Activated CD8-positive, alpha-beta T cell treated with anti-CD3 and anti-CD28 coated beads for 36 hours (primary cell): ENCODE measurements at regions not wholly inside any gene's neighbourhood (a gene's known extent, or its start where the extent isn't known, plus 50 kb on each side); places are given as distances from the start of the nearest gene placed in this dataset.
"Not testable (repeated sequence)": the region's sequence is repeated elsewhere in the genome, so short reads cannot be mapped to it uniquely, and the experiment has no call there.

Source experiments
- ATAC-seq: fragments of 200-7000 bp; cut with Tn5 transposase; one replicate; pipeline ENCODE4 v1.10.0; 2021; ENCODE audit warnings: mild to moderate bottlenecking, moderate library complexity
- CTCF ChIA-PET: fragments of 350-600 bp; sonication (Branson Sonifier 250); formaldehyde crosslinking; loops from one replicate; lab custom pipeline; 2021; ENCODE audit warnings: antibody characterized with exemption; lab: Charles Lee
- POLR2A ChIA-PET: fragments of 350-600 bp; sonication (Branson Sonifier 250); formaldehyde crosslinking; loops from one replicate; lab custom pipeline; 2021; ENCODE audit warnings: antibody characterized with exemption; lab: Charles Lee
- DNase-seq: peaks from one replicate; pipeline ENCODE4 v3.0.0-alpha.2; 2020
- H3K27ac Mint-ChIP-seq: one replicate; pipeline ENCODE4 v1.8.0; 2021; ENCODE audit warnings: mild to moderate bottlenecking, mixed read lengths
- H3K27me3 Mint-ChIP-seq: one replicate; pipeline ENCODE4 v1.8.0; 2021; ENCODE audit warnings: mixed read lengths
- H3K36me3 Mint-ChIP-seq: one replicate; pipeline ENCODE4 v1.8.0; 2021; ENCODE audit warnings: low read depth, mixed read lengths
- H3K4me1 Mint-ChIP-seq: one replicate; pipeline ENCODE4 v1.8.0; 2021; ENCODE audit warnings: low read depth, mixed read lengths
- H3K4me3 Mint-ChIP-seq: one replicate; pipeline ENCODE4 v1.8.0; 2021; ENCODE audit warnings: mild to moderate bottlenecking, moderate library complexity, mixed read lengths
- H3K9me3 Mint-ChIP-seq: one replicate; pipeline ENCODE4 v1.8.0; 2021; ENCODE audit warnings: mixed read lengths
- CTCF ChIP-seq: fragments of 200-600 bp; IDR thresholded peaks from one replicate; pipeline ENCODE4 v1.8.0; 2022; ENCODE audit warnings: antibody characterized with exemption, mild to moderate bottlenecking
- intact Hi-C: fragments of 100-400 bp; cut with micrococcal nuclease; formaldehyde crosslinking; loops from one replicate; pipeline ENCODE4 v1.10.0; 2022

- H3K36me3 Mint-ChIP-seq, result no peaks in the 10 kb centered on the region
- no peak overlapping the region for H3K4me3 Mint-ChIP-seq
- POLR2A ChIA-PET, result no interaction called here
- CTCF ChIA-PET, result no interaction called here
- ATAC-seq (no peak), DNase-seq (no peak)
- intact Hi-C loops, result no loop called here
- H3K27ac Mint-ChIP-seq, result no peak overlapping the region
- no peaks in the 10 kb centered on the region for H3K27me3 Mint-ChIP-seq
- TF ChIP-seq CTCF, result no peak
- peaks cover 3% of the 10 kb centered on the region for H3K9me3 Mint-ChIP-seq
- H3K4me1 Mint-ChIP-seq, result no peaks in the 10 kb centered on the region
Observed at GRCh38 chr4:181802207-181802606, 441.0 kb upstream of the TENM3 start.

- no peak for TF ChIP-seq CTCF
- CTCF ChIA-PET, result no interaction called here
- no peaks in the 10 kb centered on the region for H3K9me3 Mint-ChIP-seq
- no peak overlapping the region for H3K4me3 Mint-ChIP-seq
- no peaks in the 10 kb centered on the region for H3K4me1 Mint-ChIP-seq
- no peak for DNase-seq
- H3K27ac Mint-ChIP-seq, result no peak overlapping the region
- no peaks in the 10 kb centered on the region for H3K36me3 Mint-ChIP-seq
- ATAC-seq, result no peak
- POLR2A ChIA-PET, result no interaction called here
- no peaks in the 10 kb centered on the region for H3K27me3 Mint-ChIP-seq
- intact Hi-C loops, result no loop called here
Observed at GRCh38 chr4:181807771-181808170, 435.4 kb upstream of the TENM3 start.

- Mint-ChIP-seq H3K9me3 (no peaks in the 10 kb centered on the region), H3K4me1 (no peaks in the 10 kb centered on the region), H3K4me3 (no peak overlapping the region), H3K36me3 (no peaks in the 10 kb centered on the region), H3K27me3 (no peaks in the 10 kb centered on the region), H3K27ac (no peak overlapping the region)
- no peak for TF ChIP-seq CTCF
- DNase-seq (no peak), ATAC-seq (no peak)
- intact Hi-C loops, result no loop called here
- ChIA-PET POLR2A (no interaction called here), CTCF (no interaction called here)
Observed at GRCh38 chr4:181810711-181811110, 432.5 kb upstream of the TENM3 start.

GRCh38 chr4:181811550-181811949 is 431.7 kb upstream of the TENM3 start:
- intact Hi-C loops, H3K36me3 Mint-ChIP-seq, CTCF ChIA-PET, H3K27me3 Mint-ChIP-seq, H3K27ac Mint-ChIP-seq, DNase-seq, POLR2A ChIA-PET, H3K4me3 Mint-ChIP-seq, H3K9me3 Mint-ChIP-seq, ATAC-seq, H3K4me1 Mint-ChIP-seq: not testable (repeated sequence)

- no peak overlapping the region for H3K27ac Mint-ChIP-seq
- TF ChIP-seq CTCF, result no peak
- no peak for DNase-seq
- ATAC-seq, result no peak
- no peaks in the 10 kb centered on the region for H3K4me1 Mint-ChIP-seq
- no peaks in the 10 kb centered on the region for H3K27me3 Mint-ChIP-seq
- intact Hi-C loops, result no loop called here
- POLR2A ChIA-PET, result no interaction called here
- peaks cover 3% of the 10 kb centered on the region for H3K9me3 Mint-ChIP-seq
- H3K4me3 Mint-ChIP-seq, result no peak overlapping the region
- H3K36me3 Mint-ChIP-seq, result no peaks in the 10 kb centered on the region
- CTCF ChIA-PET, result no interaction called here
Observed at GRCh38 chr4:181819946-181820345, 423.3 kb upstream of the TENM3 start.

GRCh38 chr4:181820553-181820952 is 422.6 kb upstream of the TENM3 start:
- DNase-seq, result no peak
- Mint-ChIP-seq H3K4me1 (no peaks in the 10 kb centered on the region), H3K27me3 (no peaks in the 10 kb centered on the region), H3K36me3 (no peaks in the 10 kb centered on the region), H3K27ac (no peak overlapping the region), H3K9me3 (peaks cover 3% of the 10 kb centered on the region), H3K4me3 (no peak overlapping the region)
- intact Hi-C loops, result no loop called here
- no peak for TF ChIP-seq CTCF
- POLR2A ChIA-PET, result no interaction called here
- CTCF ChIA-PET, result no interaction called here
- no peak for ATAC-seq
